ENCODE measurements at regions not wholly inside any gene's neighbourhood (a gene's known extent, or its start where the extent isn't known, plus 50 kb on each side); places are given as distances from the start of the nearest gene placed in this dataset.

DNA sequence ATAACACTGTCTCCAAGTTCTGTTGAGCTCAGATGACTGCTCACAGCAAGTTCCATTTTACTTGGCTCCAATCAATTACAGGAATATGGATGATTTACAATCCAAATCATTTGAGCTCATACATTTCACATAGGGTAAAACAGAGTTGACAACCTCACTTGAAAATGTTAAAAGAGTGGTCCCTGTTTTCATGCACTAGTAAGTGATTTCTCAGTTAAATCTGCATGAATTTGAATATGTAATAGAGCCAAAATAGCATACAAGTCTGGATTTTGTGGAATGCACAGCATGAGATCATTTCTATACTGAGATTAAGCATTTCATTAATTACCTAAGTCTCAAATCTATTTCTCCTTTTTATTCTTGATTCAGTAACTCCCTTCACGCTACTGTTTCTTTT lies 217.6 kb downstream of the SIM1 start:
- no peaks in the 10 kb centered on the region for H3K4me1 ChIP-seq (ENCODE audit: insufficient read depth, low read length, poor library complexity, severe bottlenecking)
- no TSS peak for BruUV-seq (replicated peaks)
- H3K4me3 ChIP-seq (ENCODE audit: low read depth, low read length, poor library complexity, severe bottlenecking): no peak overlapping the region
- no peak for DNase-seq (ENCODE audit: low spot score)
- intact Hi-C loops (cut with micrococcal nuclease; ENCODE audit: unreplicated experiment): no loop called here
- no peaks in the 10 kb centered on the region for H3K27me3 ChIP-seq (replicated peaks; ENCODE audit: insufficient read depth, low read depth, low read length, poor library complexity)
- H3K27ac ChIP-seq (ENCODE audit: low read depth, low read length, poor library complexity, severe bottlenecking): no peak overlapping the region
- no peaks in the 10 kb centered on the region for H3K9me3 ChIP-seq (ENCODE audit: low read depth, low read length, poor library complexity, severe bottlenecking)
- ChIA-PET POLR2A (ENCODE audit: low non-redundant PET) (no interaction called here), CTCF (no interaction called here)
- TF ChIP-seq EZH2 (IDR thresholded peaks at IDR 0.05; ENCODE audit: borderline replicate concordance, low read depth, low read length, poor library complexity, severe bottlenecking): no peak
- H3K36me3 ChIP-seq (ENCODE audit: insufficient read depth, low read length, poor library complexity, severe bottlenecking): no peaks in the 10 kb centered on the region

DNA sequence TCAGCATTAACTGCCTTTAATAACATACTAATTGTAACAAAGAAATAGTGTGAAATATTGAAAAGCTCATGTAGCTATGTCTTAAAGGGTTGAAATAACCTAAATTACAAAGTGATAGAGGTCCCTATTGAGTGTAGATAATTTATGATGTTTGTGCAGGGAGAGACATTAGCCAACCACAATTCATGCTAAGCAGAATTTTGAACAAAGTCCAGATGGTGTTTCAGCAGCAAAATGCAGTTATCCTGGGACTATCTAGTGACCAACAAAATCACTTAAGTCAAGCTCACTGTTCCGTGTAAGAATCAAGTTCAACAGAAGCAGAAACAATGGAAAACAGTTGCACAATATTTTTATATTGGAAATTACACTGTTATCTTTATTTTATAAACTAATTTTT lies 218.5 kb downstream of the SIM1 start:
- ChIA-PET POLR2A (ENCODE audit: low non-redundant PET) (no interaction called here), CTCF (no interaction called here)
- TF ChIP-seq, protein P1, sequence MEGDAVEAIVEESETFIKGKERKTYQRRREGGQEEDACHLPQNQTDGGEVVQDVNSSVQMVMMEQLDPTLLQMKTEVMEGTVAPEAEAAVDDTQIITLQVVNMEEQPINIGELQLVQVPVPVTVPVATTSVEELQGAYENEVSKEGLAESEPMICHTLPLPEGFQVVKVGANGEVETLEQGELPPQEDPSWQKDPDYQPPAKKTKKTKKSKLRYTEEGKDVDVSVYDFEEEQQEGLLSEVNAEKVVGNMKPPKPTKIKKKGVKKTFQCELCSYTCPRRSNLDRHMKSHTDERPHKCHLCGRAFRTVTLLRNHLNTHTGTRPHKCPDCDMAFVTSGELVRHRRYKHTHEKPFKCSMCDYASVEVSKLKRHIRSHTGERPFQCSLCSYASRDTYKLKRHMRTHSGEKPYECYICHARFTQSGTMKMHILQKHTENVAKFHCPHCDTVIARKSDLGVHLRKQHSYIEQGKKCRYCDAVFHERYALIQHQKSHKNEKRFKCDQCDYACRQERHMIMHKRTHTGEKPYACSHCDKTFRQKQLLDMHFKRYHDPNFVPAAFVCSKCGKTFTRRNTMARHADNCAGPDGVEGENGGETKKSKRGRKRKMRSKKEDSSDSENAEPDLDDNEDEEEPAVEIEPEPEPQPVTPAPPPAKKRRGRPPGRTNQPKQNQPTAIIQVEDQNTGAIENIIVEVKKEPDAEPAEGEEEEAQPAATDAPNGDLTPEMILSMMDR (conservative IDR thresholded peaks at IDR 0.05; ENCODE audit: low read depth, low read length): no peak
- TF ChIP-seq EZH2 (IDR thresholded peaks at IDR 0.05; ENCODE audit: borderline replicate concordance, low read depth, low read length, poor library complexity, severe bottlenecking): no peak
- Histone ChIP-seq H3K36me3 (ENCODE audit: insufficient read depth, low read length, poor library complexity, severe bottlenecking) (no peaks in the 10 kb centered on the region), H3K4me1 (ENCODE audit: insufficient read depth, low read length, poor library complexity, severe bottlenecking) (no peaks in the 10 kb centered on the region), H3K9me3 (ENCODE audit: low read depth, low read length, poor library complexity, severe bottlenecking) (no peaks in the 10 kb centered on the region), H3K27ac (ENCODE audit: low read depth, low read length, poor library complexity, severe bottlenecking) (no peak overlapping the region), H3K27me3 (replicated peaks; ENCODE audit: insufficient read depth, low read depth, low read length, poor library complexity) (no peaks in the 10 kb centered on the region), H3K4me3 (ENCODE audit: low read depth, low read length, poor library complexity, severe bottlenecking) (no peak overlapping the region)
- BruUV-seq (replicated peaks): no TSS peak
- DNase-seq (ENCODE audit: low spot score): no peak
- intact Hi-C loops (cut with micrococcal nuclease; ENCODE audit: unreplicated experiment): no loop called here

DNA sequence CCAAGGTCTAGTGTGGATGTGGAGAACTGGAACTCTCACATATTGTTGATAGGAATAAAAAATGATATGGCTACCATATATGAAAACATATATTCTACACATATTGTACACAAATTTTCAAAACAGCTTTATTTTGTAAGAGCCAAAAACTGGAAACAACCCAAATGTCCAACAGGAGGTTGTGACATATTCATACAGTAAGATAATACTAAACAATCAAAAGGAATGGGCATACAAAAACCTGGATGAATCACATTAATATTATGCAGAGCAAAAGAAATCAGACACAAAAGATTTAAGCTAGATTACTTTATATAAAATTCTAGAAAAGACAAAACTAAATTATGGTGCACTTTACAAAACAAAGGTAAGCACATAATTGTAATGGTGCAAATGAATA lies 223.9 kb downstream of the SIM1 start:
- ChIA-PET POLR2A (ENCODE audit: low non-redundant PET) (no interaction called here), CTCF (no interaction called here)
- Histone ChIP-seq H3K4me1 (ENCODE audit: insufficient read depth, low read length, poor library complexity, severe bottlenecking) (no peaks in the 10 kb centered on the region), H3K9me3 (ENCODE audit: low read depth, low read length, poor library complexity, severe bottlenecking) (no peaks in the 10 kb centered on the region), H3K27ac (ENCODE audit: low read depth, low read length, poor library complexity, severe bottlenecking) (no peak overlapping the region), H3K27me3 (replicated peaks; ENCODE audit: insufficient read depth, low read depth, low read length, poor library complexity) (no peaks in the 10 kb centered on the region), H3K36me3 (ENCODE audit: insufficient read depth, low read length, poor library complexity, severe bottlenecking) (no peaks in the 10 kb centered on the region), H3K4me3 (ENCODE audit: low read depth, low read length, poor library complexity, severe bottlenecking) (no peak overlapping the region)
- DNase-seq (ENCODE audit: low spot score): no peak
- intact Hi-C loops (cut with micrococcal nuclease; ENCODE audit: unreplicated experiment): no loop called here
- no TSS peak for BruUV-seq (replicated peaks)
- no peak for TF ChIP-seq EZH2 (IDR thresholded peaks at IDR 0.05; ENCODE audit: borderline replicate concordance, low read depth, low read length, poor library complexity, severe bottlenecking)
- TF ChIP-seq, protein P1 (conservative IDR thresholded peaks at IDR 0.05; ENCODE audit: low read depth, low read length): no peak

DNA sequence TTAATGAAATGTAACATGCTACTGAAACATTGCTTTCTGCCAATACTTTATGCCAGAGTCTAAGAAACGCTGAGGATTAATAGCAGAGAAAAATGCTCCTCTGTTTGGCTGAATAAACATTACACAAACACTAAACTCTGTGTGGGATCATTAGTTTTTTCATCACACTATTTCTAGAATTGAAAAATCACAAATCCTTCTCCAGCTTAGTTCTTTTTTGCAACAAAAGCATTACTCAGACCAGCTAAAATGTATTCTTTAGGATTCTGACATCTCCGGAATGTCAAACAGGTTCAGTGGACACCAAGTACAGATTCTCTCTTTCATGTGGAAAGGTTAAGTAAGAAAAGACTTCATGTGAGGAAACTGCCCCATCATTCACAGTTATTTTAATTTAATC lies 226.9 kb downstream of the SIM1 start:
- no peaks in the 10 kb centered on the region for H3K9me3 ChIP-seq (ENCODE audit: low read depth, low read length, poor library complexity, severe bottlenecking)
- no peaks in the 10 kb centered on the region for H3K27me3 ChIP-seq (replicated peaks; ENCODE audit: insufficient read depth, low read depth, low read length, poor library complexity)
- DNase-seq (ENCODE audit: low spot score): no peak
- no peak for TF ChIP-seq EZH2 (IDR thresholded peaks at IDR 0.05; ENCODE audit: borderline replicate concordance, low read depth, low read length, poor library complexity, severe bottlenecking)
- TF ChIP-seq, protein P1 (conservative IDR thresholded peaks at IDR 0.05; ENCODE audit: low read depth, low read length): no peak
- CTCF ChIA-PET: no interaction called here
- POLR2A ChIA-PET (ENCODE audit: low non-redundant PET): no interaction called here
- H3K4me1 ChIP-seq (ENCODE audit: insufficient read depth, low read length, poor library complexity, severe bottlenecking): no peaks in the 10 kb centered on the region
- no peak overlapping the region for H3K27ac ChIP-seq (ENCODE audit: low read depth, low read length, poor library complexity, severe bottlenecking)
- intact Hi-C loops (cut with micrococcal nuclease; ENCODE audit: unreplicated experiment): no loop called here
- H3K4me3 ChIP-seq (ENCODE audit: low read depth, low read length, poor library complexity, severe bottlenecking): no peak overlapping the region
- H3K36me3 ChIP-seq (ENCODE audit: insufficient read depth, low read length, poor library complexity, severe bottlenecking): no peaks in the 10 kb centered on the region
- no TSS peak for BruUV-seq (replicated peaks)

Measured in A673 (cell line).